ENCODE measurements at regions not wholly inside any gene's neighbourhood (a gene's known extent, or its start where the extent isn't known, plus 50 kb on each side); places are given as distances from the start of the nearest gene placed in this dataset.

DNA sequence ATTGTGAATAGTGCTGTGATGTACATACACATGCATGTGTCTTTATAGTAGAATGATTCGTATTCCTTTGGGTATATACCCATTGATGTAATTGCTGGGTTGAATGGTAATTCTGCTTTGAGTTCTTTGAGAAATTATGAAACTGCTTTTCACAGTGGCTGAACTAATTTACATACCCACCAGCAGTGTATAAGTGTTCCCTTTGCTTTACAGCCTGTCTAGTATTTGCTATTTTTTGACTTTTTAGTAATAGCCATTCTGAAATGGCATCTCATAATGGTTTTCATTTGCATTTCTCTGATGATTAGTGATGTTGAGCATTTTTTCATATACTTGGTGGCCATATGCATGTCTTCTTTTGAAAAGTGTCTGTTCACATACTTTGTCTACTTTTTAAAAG is 54.5 kb upstream of the FAM78B start:
- TF ChIP-seq, protein P1, sequence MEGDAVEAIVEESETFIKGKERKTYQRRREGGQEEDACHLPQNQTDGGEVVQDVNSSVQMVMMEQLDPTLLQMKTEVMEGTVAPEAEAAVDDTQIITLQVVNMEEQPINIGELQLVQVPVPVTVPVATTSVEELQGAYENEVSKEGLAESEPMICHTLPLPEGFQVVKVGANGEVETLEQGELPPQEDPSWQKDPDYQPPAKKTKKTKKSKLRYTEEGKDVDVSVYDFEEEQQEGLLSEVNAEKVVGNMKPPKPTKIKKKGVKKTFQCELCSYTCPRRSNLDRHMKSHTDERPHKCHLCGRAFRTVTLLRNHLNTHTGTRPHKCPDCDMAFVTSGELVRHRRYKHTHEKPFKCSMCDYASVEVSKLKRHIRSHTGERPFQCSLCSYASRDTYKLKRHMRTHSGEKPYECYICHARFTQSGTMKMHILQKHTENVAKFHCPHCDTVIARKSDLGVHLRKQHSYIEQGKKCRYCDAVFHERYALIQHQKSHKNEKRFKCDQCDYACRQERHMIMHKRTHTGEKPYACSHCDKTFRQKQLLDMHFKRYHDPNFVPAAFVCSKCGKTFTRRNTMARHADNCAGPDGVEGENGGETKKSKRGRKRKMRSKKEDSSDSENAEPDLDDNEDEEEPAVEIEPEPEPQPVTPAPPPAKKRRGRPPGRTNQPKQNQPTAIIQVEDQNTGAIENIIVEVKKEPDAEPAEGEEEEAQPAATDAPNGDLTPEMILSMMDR (IDR thresholded peaks at IDR 0.05): no peak
- no peak for TF ChIP-seq POLR2A (IDR thresholded peaks at IDR 0.05)
- H3K36me3 ChIP-seq: no peaks in the 10 kb centered on the region
- DNase-seq: no peak
- intact Hi-C loops (cut with DNase I): no loop called here
- H3K27me3 ChIP-seq: no peaks in the 10 kb centered on the region
- H3K27ac ChIP-seq: no peak overlapping the region
- no peak overlapping the region for H3K4me3 ChIP-seq
- ATAC-seq: no peak
- H3K9me3 ChIP-seq: peaks cover 0 to 48% (median 21%) of the 10 kb centered on the region in 12 donors
- H3K4me1 ChIP-seq: no peaks in the 10 kb centered on the region
- 67 to 80% (median 74%) methylated on average over 1 of the region's 1 CpG for WGBS, 4 donors

DNA sequence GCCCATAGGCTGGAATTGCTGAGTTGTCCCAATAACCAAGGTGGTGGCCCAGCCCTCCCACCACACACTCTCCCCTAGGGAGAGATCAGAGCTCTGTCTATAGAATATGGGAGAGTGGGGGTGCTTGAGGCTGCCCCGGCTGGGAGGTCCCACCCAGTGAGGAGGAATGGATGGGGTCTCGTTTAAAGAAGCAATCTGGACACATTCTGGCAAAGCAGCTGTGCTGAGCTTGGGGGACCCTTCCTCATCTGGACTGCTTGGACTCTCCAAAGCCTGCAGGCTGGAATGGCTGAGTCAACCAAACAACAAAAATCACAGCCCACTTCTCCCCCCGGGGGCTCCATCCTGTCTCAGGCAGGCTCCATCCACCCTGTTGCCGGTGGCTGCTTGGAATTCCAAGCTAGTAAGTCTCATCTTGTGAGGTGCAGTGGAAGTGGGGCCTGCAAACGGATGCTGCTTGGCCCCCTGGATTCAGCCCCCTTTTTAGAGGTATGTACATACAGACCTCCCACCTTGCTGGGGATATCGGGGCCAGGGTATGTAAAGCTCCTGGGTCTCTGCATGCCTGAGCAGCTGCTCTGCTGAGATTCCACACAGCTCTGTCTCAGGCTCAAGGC is 67.1 kb upstream of the FAM78B start:
- no peak for ATAC-seq
- TF ChIP-seq, protein P1 (IDR thresholded peaks at IDR 0.05): no peak
- no peak for TF ChIP-seq POLR2A (IDR thresholded peaks at IDR 0.05)
- intact Hi-C loops (cut with DNase I): no loop called here
- Histone ChIP-seq H3K4me1 (no peaks in the 10 kb centered on the region), H3K9me3 (peaks cover 0 to 16% (median 0%) of the 10 kb centered on the region in 12 donors), H3K36me3 (no peaks in the 10 kb centered on the region), H3K27me3 (no peaks in the 10 kb centered on the region), H3K4me3 (no peak overlapping the region), H3K27ac (no peak overlapping the region)
- WGBS, 4 donors: 59 to 70% (median 66%) methylated on average over 4 to 6 of the region's 6 CpGs
- DNase-seq: no peak

DNA sequence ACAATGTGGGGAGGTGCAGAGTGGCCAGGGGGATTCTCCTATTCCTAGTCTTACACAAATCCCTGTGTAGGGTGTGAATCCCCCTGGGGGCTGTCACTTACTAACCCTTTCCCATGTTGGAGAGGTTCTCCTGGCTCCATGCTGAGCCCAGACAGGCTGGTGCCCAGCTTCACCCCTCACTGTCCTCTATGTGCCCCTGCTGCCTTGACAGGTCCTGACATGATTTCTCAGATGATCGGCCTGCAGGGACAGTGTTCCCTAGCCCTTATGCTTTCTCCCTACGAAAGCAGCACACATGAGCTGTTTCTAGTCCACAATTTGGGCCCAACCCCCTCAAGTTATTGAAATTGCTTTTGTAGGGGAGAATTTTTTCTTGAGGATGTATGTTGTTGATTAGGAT is 68.9 kb upstream of the FAM78B start:
- peaks cover 0 to 11% (median 0%) of the 10 kb centered on the region in 12 donors for H3K9me3 ChIP-seq
- TF ChIP-seq, protein P1 (IDR thresholded peaks at IDR 0.05): no peak
- TF ChIP-seq POLR2A (IDR thresholded peaks at IDR 0.05): no peak
- DNase-seq (no peak), ATAC-seq (no peak)
- no peak overlapping the region for H3K4me3 ChIP-seq
- intact Hi-C loops (cut with DNase I): no loop called here
- H3K27ac ChIP-seq: no peak overlapping the region
- WGBS, 4 donors: 69 to 81% (median 75%) methylated on average over 2 of the region's 2 CpGs
- no peaks in the 10 kb centered on the region for H3K27me3 ChIP-seq
- H3K4me1 ChIP-seq: no peaks in the 10 kb centered on the region
- no peaks in the 10 kb centered on the region for H3K36me3 ChIP-seq

DNA sequence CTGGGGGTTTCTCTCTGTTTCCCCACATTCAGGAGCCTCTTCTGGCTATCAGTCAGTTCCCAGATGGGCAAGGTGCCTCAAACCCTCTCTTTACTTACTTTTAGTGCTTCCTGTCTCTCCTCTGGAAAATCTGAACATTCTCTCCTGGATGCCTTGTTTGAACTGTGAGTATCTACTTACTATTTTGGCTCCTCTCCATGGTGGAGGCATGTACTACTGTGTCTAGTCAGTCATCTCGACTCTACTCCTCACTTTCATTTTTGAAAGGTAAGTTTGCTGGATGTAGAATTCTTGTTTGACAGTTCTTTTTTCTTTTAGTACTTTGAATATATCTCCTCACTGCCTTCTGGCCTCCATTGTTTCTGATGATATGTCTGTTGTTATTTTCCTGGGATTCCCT is 70.9 kb upstream of the FAM78B start:
- Histone ChIP-seq H3K27me3 (no peaks in the 10 kb centered on the region), H3K36me3 (no peaks in the 10 kb centered on the region), H3K4me1 (no peaks in the 10 kb centered on the region), H3K27ac (no peak overlapping the region), H3K4me3 (no peak overlapping the region), H3K9me3 (peaks cover 0 to 3% (median 0%) of the 10 kb centered on the region in 12 donors)
- intact Hi-C loops (cut with DNase I): no loop called here
- WGBS, 4 donors: 58 to 82% (median 67%) methylated on average over 1 of the region's 1 CpG
- ATAC-seq (no peak), DNase-seq (no peak)
- TF ChIP-seq, protein P1 (IDR thresholded peaks at IDR 0.05): no peak
- TF ChIP-seq POLR2A (IDR thresholded peaks at IDR 0.05): no peak
